NCI-H1930 (cell line): ENCODE measurements at regions not wholly inside any gene's neighbourhood (a gene's known extent, or its start where the extent isn't known, plus 50 kb on each side); places are given as distances from the start of the nearest gene placed in this dataset.

ENCODE experiments used
- DNase-seq, 2 experiments: peaks; one replicate each; lab custom pipeline; 2025; lab: John Stamatoyannopoulos, UW

GRCh38 chr5:118044169-118044568, 944.2 kb downstream of the DTWD2 start:
- no peak for DNase-seq

GRCh38 chr5:118043531-118043930, 944.8 kb downstream of the DTWD2 start:
- DNase-seq, result no peak

GRCh38 chr5:118042076-118042475, 946.3 kb downstream of the DTWD2 start:
- no peak for DNase-seq

- DNase-seq, result no peak
Observed at GRCh38 chr5:118040496-118040895, 947.9 kb downstream of the DTWD2 start.

GRCh38 chr5:118033686-118034338, 954.5 kb downstream of the DTWD2 start:
- no peak for DNase-seq

- no peak for DNase-seq
Observed at GRCh38 chr5:118029807-118030206, 958.5 kb downstream of the DTWD2 start.

GRCh38 chr5:118022062-118022461, 966.3 kb downstream of the DTWD2 start:
- DNase-seq, result no peak

GRCh38 chr5:118017536-118017935, 970.8 kb downstream of the DTWD2 start:
- no peak for DNase-seq

GRCh38 chr5:118016396-118016795, 972.0 kb downstream of the DTWD2 start:
- DNase-seq, result no peak

- no peak for DNase-seq
Observed at GRCh38 chr5:118015511-118015910, 972.8 kb downstream of the DTWD2 start.

GRCh38 chr5:118009741-118010297, 978.5 kb downstream of the DTWD2 start:
- no peak for DNase-seq

- no peak for DNase-seq
Observed at GRCh38 chr5:118008779-118009178, 979.6 kb downstream of the DTWD2 start.

GRCh38 chr5:118007262-118007661, 981.1 kb downstream of the DTWD2 start:
- DNase-seq, result no peak

- no peak for DNase-seq
Observed at GRCh38 chr5:118006219-118006618, 982.1 kb downstream of the DTWD2 start.

GRCh38 chr5:117999939-118000549, 988.3 kb downstream of the DTWD2 start:
- DNase-seq, result no peak

GRCh38 chr5:117982691-117983090, 1005.7 kb downstream of the DTWD2 start:
- no peak for DNase-seq

- no peak for DNase-seq
Observed at GRCh38 chr5:117973785-117974184, 1014.6 kb downstream of the DTWD2 start.

GRCh38 chr5:117955831-117956230, 1032.5 kb downstream of the DTWD2 start:
- no peak for DNase-seq

- no peak for DNase-seq
Observed at GRCh38 chr5:117954331-117954730, 1034.0 kb downstream of the DTWD2 start.

- no peak for DNase-seq
Observed at GRCh38 chr5:117953272-117953671, 1035.1 kb downstream of the DTWD2 start.

- DNase-seq, result no peak
Observed at GRCh38 chr5:117947836-117948235, 1040.5 kb downstream of the DTWD2 start.

GRCh38 chr5:117947121-117947520, 1041.2 kb downstream of the DTWD2 start:
- DNase-seq, result no peak

GRCh38 chr5:117945258-117945657, 1043.1 kb downstream of the DTWD2 start:
- DNase-seq, result no peak

- DNase-seq, result no peak
Observed at GRCh38 chr5:117943541-117943940, 1044.8 kb downstream of the DTWD2 start.
